Ascending aorta (tissue), 2 donors: ENCODE measurements at regions not wholly inside any gene's neighbourhood (a gene's known extent, or its start where the extent isn't known, plus 50 kb on each side); places are given as distances from the start of the nearest gene placed in this dataset.

Source experiments
- DNase-seq, 2 donors: peaks; one replicate each; pipeline ENCODE4 v3.0.0-alpha.2; 2019; ENCODE audit warnings: low spot score in 2 of 2
- H3K27ac ChIP-seq, 2 donors: fragments of 200-600 bp; sonication (generic); one replicate each; pipeline ENCODE4 v1.5.1; 2016 to 2017; ENCODE audit warnings: mild to moderate bottlenecking in 1 of 2
- H3K27me3 ChIP-seq: fragments of 200-600 bp; sonication (generic); one replicate; pipeline ENCODE4 v1.5.1; 2017
- H3K36me3 ChIP-seq, 2 donors: fragments of 200-600 bp; sonication (generic); one replicate each; pipeline ENCODE4 v1.5.1; 2016
- H3K4me1 ChIP-seq, 2 donors: fragments of 200-600 bp; sonication (generic); one replicate each; pipeline ENCODE4 v1.5.1; 2016 to 2017; ENCODE audit warnings: mild to moderate bottlenecking in 1 of 2
- H3K4me3 ChIP-seq, 2 donors: fragments of 200-600 bp; sonication (generic); one replicate each; pipeline ENCODE4 v1.5.1; 2016 to 2017; ENCODE audit warnings: mild to moderate bottlenecking in 1 of 2
- H3K9me3 ChIP-seq, 2 donors: fragments of 200-600 bp; sonication (generic); one replicate each; pipeline ENCODE4 v1.5.1; 2016
- intact Hi-C: fragments of 100-400 bp; cut with DNase I; formaldehyde crosslinking; loops from one replicate; pipeline ENCODE4 v1.15.1; 2023
- TF ChIP-seq, protein P1 (sequence below), 3 experiments: fragments of 200-600 bp in 2 of 3; fragments of 450-650 bp in 1 of 3; sonication (generic) in 2 of 3; IDR thresholded peaks; one replicate each; pipeline ENCODE4 v1.5.1; 2016 to 2019; ENCODE audit warnings: antibody characterized with exemption in 3 of 3, mild to moderate bottlenecking in 1 of 3, moderate library complexity in 1 of 3

DNA sequence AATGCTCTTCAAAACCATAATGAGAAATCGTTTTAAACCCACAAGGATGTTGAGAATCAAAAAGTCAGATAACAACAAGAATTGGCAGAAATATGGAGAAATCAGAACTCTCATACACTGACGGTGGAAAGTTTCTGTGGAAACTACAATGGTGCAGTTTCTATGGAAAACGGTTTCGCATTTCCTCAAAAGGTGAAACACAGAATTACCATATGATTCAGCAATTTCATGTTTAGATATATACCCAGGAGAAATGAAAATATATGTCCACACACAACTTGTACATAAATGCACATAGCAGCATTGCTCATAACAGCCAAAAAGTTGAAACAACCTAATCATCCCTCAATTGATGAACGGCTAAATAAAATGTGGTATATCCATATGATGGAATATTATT lies 218.2 kb downstream of the ARL4A start:
- Histone ChIP-seq H3K36me3 (no peaks in the 10 kb centered on the region), H3K27me3 (no peaks in the 10 kb centered on the region), H3K4me3 (no peak overlapping the region), H3K9me3 (no peaks in the 10 kb centered on the region), H3K27ac (no peak overlapping the region), H3K4me1 (no peaks in the 10 kb centered on the region)
- DNase-seq: no peak
- intact Hi-C loops: no loop called here
- TF ChIP-seq, protein P1, sequence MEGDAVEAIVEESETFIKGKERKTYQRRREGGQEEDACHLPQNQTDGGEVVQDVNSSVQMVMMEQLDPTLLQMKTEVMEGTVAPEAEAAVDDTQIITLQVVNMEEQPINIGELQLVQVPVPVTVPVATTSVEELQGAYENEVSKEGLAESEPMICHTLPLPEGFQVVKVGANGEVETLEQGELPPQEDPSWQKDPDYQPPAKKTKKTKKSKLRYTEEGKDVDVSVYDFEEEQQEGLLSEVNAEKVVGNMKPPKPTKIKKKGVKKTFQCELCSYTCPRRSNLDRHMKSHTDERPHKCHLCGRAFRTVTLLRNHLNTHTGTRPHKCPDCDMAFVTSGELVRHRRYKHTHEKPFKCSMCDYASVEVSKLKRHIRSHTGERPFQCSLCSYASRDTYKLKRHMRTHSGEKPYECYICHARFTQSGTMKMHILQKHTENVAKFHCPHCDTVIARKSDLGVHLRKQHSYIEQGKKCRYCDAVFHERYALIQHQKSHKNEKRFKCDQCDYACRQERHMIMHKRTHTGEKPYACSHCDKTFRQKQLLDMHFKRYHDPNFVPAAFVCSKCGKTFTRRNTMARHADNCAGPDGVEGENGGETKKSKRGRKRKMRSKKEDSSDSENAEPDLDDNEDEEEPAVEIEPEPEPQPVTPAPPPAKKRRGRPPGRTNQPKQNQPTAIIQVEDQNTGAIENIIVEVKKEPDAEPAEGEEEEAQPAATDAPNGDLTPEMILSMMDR (IDR thresholded peaks at IDR 0.05): no peak

DNA sequence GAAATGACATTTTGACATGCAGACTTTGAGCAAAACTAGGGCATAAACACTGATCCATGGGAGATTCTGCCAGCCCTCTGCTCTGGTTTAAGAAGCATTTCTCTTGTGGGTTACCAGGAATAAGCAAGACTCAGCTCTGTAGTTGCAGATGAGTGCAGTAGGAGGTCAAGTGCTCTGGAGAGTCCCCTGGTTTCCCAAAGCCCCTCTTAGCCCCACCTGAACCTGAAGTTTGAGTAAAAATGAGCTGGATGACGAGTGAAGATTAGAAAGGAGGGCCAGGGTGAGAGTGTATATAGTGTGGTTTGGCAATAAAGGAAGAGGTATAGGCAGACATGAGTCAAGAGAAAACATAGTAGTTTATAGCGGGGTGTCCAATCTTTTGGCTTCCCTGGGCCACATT lies 220.3 kb downstream of the ARL4A start:
- Histone ChIP-seq H3K4me3 (no peak overlapping the region), H3K9me3 (no peaks in the 10 kb centered on the region), H3K36me3 (no peaks in the 10 kb centered on the region), H3K27me3 (no peaks in the 10 kb centered on the region), H3K4me1 (no peaks in the 10 kb centered on the region), H3K27ac (no peak overlapping the region)
- intact Hi-C loops: no loop called here
- no peak for DNase-seq
- TF ChIP-seq, protein P1 (IDR thresholded peaks at IDR 0.05): no peak

DNA sequence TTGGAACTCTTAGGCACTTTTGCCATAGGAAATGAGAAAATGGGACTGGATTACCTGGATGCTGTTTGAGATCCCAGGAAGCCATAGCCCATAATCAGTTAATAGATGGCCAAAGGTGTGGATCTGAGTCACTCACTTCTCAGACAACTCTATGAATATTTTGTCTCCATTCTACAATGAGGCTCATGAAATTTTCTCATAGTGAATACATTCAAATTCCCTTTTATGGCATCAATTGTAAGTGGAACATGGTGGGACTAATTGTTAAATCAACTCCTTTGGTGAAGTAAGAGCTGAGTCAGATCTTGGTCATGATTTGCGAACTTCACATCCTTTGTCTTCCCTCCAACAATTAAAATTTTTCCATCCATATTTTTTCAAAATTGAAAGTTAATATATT lies 222.1 kb downstream of the ARL4A start:
- no peaks in the 10 kb centered on the region for H3K4me1 ChIP-seq

DNA sequence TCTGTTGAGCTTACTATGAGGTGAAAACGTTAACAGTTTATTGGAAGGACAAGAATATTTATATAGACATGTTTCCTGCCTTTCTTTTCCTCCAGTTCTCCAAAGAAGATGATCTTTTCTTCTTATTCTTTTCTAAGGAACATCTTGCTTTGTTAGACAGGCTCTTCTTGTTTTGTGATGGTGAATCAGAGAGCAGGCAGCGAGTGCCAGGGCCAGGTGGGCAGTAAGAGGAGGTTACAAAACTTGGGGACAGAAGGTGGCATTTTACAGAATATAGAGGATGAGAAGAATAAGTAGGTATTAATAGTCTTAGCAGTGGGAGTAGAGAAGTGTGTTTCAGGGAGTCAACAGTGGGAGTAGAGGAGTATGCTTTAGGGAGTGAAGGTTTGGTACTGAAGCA lies 223.6 kb downstream of the ARL4A start:
- DNase-seq: no peak
- no peak overlapping the region for H3K27ac ChIP-seq
- H3K4me3 ChIP-seq: no peak overlapping the region
- intact Hi-C loops: no loop called here
- TF ChIP-seq, protein P1 (IDR thresholded peaks at IDR 0.05): no peak
- no peaks in the 10 kb centered on the region for H3K9me3 ChIP-seq
- no peaks in the 10 kb centered on the region for H3K36me3 ChIP-seq
- H3K27me3 ChIP-seq: no peaks in the 10 kb centered on the region
- no peaks in the 10 kb centered on the region for H3K4me1 ChIP-seq

More for the DNA sequence above, 222.1 kb downstream of the ARL4A start:
- TF ChIP-seq, protein P1 (IDR thresholded peaks at IDR 0.05): no peak
- no peaks in the 10 kb centered on the region for H3K36me3 ChIP-seq
- intact Hi-C loops: no loop called here
- H3K27me3 ChIP-seq: no peaks in the 10 kb centered on the region
- DNase-seq: no peak
- no peak overlapping the region for H3K4me3 ChIP-seq
- H3K9me3 ChIP-seq: no peaks in the 10 kb centered on the region
- no peak overlapping the region for H3K27ac ChIP-seq

DNA sequence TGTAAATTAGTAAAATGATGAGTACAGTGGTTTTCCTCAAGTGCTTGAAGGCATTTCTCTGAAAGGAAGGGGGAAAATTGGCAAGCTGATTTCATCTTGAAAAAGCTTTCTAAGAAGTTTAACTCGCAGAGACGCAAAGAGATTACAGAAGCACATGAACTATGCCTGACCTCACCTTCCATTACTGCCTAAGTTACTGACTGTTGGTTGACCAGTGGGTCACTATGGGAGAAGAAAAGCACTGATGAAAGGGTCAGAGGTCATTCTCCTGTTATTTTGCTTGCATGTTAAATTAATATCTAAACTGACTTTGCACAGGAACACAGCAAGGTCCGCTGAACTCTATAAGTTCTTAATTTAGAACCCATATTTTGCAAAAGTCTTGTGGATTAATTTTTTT lies 225.6 kb downstream of the ARL4A start:
- no peaks in the 10 kb centered on the region for H3K36me3 ChIP-seq
- TF ChIP-seq, protein P1 (IDR thresholded peaks at IDR 0.05): no peak
- H3K27ac ChIP-seq: no peak overlapping the region
- H3K9me3 ChIP-seq: no peaks in the 10 kb centered on the region
- no peaks in the 10 kb centered on the region for H3K4me1 ChIP-seq
- H3K27me3 ChIP-seq: no peaks in the 10 kb centered on the region
- H3K4me3 ChIP-seq: no peak overlapping the region
- intact Hi-C loops: no loop called here
- DNase-seq: no peak

DNA sequence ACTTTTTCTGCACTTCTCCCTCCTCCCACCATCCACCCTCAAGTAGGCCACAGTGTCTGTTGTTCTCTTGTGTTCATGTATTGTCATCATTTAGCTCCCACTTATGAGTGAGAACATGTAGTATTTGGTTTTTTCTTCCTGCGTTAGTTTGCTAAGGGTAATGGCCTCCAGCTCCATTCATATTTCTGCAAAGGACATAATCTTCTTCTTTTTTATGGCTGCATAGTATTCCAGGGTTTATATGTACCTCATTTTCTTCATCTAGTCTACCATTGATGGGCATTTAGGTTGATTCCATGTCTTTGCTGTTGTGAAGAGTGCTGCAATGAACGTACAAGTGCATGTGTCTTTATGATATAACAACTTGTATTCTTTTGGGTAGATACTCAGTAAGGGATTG lies 230.4 kb downstream of the ARL4A start:
- H3K27me3 ChIP-seq: no peaks in the 10 kb centered on the region
- H3K36me3 ChIP-seq: no peaks in the 10 kb centered on the region
- H3K4me1 ChIP-seq: no peaks in the 10 kb centered on the region
- TF ChIP-seq, protein P1 (IDR thresholded peaks at IDR 0.05): no peak
- H3K9me3 ChIP-seq: no peaks in the 10 kb centered on the region
- intact Hi-C loops: no loop called here
- H3K4me3 ChIP-seq: no peak overlapping the region
- H3K27ac ChIP-seq: no peak overlapping the region
- DNase-seq: no peak
